Neuronal stem cell (in vitro differentiated cells): ENCODE measurements at regions not wholly inside any gene's neighbourhood (a gene's known extent, or its start where the extent isn't known, plus 50 kb on each side); places are given as distances from the start of the nearest gene placed in this dataset.

Experiments
- DNase-seq: peaks from one replicate; pipeline ENCODE4 v3.0.0-alpha.2; 2013; ENCODE audit warnings: low spot score
- H2AFZ ChIP-seq: one replicate; pipeline ENCODE4 v1.6.1; 2013; ENCODE audit warnings: mild to moderate bottlenecking, low read length, inconsistent platforms
- H2AK5ac ChIP-seq: 2 replicates; pipeline ENCODE4 v1.6.1; 2013; ENCODE audit warnings: low read depth, mild to moderate bottlenecking, inconsistent platforms, low read length, moderate library complexity, mixed read lengths
- H2BK120ac ChIP-seq: 2 replicates; pipeline ENCODE4 v1.6.1; 2013; ENCODE audit warnings: low read depth, mild to moderate bottlenecking, inconsistent platforms, low read length, moderate library complexity, mixed read lengths
- H2BK12ac ChIP-seq: one replicate; pipeline ENCODE4 v1.6.1; 2013; ENCODE audit warnings: low read length, inconsistent platforms
- H2BK15ac ChIP-seq: 2 replicates; pipeline ENCODE4 v1.6.1; 2013; ENCODE audit warnings: mild to moderate bottlenecking, low read length, inconsistent platforms, mixed read lengths
- H2BK5ac ChIP-seq: one replicate; pipeline ENCODE4 v1.6.1; 2013; ENCODE audit warnings: inconsistent platforms, mild to moderate bottlenecking, low read length, moderate library complexity
- H3K14ac ChIP-seq: one replicate; pipeline ENCODE4 v1.6.1; 2013; ENCODE audit warnings: low read length, inconsistent platforms
- H3K18ac ChIP-seq: 2 replicates; pipeline ENCODE4 v1.6.1; 2013; ENCODE audit warnings: low read length, inconsistent platforms
- H3K23ac ChIP-seq: 2 replicates; pipeline ENCODE4 v1.6.1; 2013; ENCODE audit warnings: low read depth, mild to moderate bottlenecking, mixed read lengths, low read length, inconsistent platforms; ENCODE audit not compliant: poor library complexity
- H3K27ac ChIP-seq: replicated peaks from 3 replicates; pipeline ENCODE4 v1.5.1; 2013; ENCODE audit warnings: low read length, inconsistent platforms
- H3K27me3 ChIP-seq, 3 experiments: 2 replicates each; pipeline ENCODE4 v1.6.1; 2013; ENCODE audit warnings: low read length in 3 of 3, mild to moderate bottlenecking in 2 of 3, inconsistent platforms in 1 of 3, low read depth in 1 of 3, mixed read lengths in 1 of 3, moderate library complexity in 1 of 3; ENCODE audit not compliant: control insufficient read depth in 3 of 3, insufficient read depth in 3 of 3
- H3K36me3 ChIP-seq, 2 donors: replicated peaks in 1 of 2; 2 replicates each; pipeline ENCODE4 v1.6.1; 2013; ENCODE audit warnings: low read length in 2 of 2; ENCODE audit not compliant: control insufficient read depth in 2 of 2, insufficient read depth in 2 of 2
- H3K4ac ChIP-seq: 2 replicates; pipeline ENCODE4 v1.6.1; 2013; ENCODE audit warnings: inconsistent platforms, mild to moderate bottlenecking, low read length, moderate library complexity
- H3K4me1 ChIP-seq, 2 donors: 1 replicate in 1 of 2; 2 replicates in 1 of 2; pipeline ENCODE4 v1.6.1; 2013; ENCODE audit warnings: low read length in 2 of 2, low read depth in 1 of 2; ENCODE audit not compliant: control insufficient read depth in 2 of 2, insufficient read depth in 1 of 2
- H3K4me2 ChIP-seq: one replicate; pipeline ENCODE4 v1.6.1; 2013; ENCODE audit warnings: mild to moderate bottlenecking, low read length, inconsistent platforms; ENCODE audit not compliant: insufficient read depth, poor library complexity, severe bottlenecking
- H3K4me3 ChIP-seq, 2 donors: 2 replicates each; pipeline ENCODE4 v1.5.1; 2013; ENCODE audit warnings: low read length in 2 of 2, mild to moderate bottlenecking in 2 of 2, inconsistent platforms in 1 of 2, moderate library complexity in 1 of 2
- H3K79me1 ChIP-seq: one replicate; pipeline ENCODE4 v1.6.1; 2013; ENCODE audit warnings: low read depth, mild to moderate bottlenecking, inconsistent platforms, low read length, moderate library complexity
- H3K9ac ChIP-seq: one replicate; pipeline ENCODE4 v1.6.1; 2013; ENCODE audit warnings: mild to moderate bottlenecking, low read depth, low read length, inconsistent platforms; ENCODE audit not compliant: poor library complexity
- H3K9me3 ChIP-seq, 2 donors: replicated peaks in 1 of 2; 2 replicates each; pipeline versions ENCODE3 to v1.6.1; 2013; ENCODE audit warnings: low read length in 2 of 2, mild to moderate bottlenecking in 2 of 2, inconsistent platforms in 1 of 2, low read depth in 1 of 2, mixed read lengths in 1 of 2, moderate library complexity in 1 of 2; ENCODE audit not compliant: control insufficient read depth in 2 of 2, insufficient read depth in 1 of 2
- H4K8ac ChIP-seq: one replicate; pipeline ENCODE4 v1.6.1; 2013; ENCODE audit warnings: low read depth, mild to moderate bottlenecking, inconsistent platforms, low read length, moderate library complexity
- H4K91ac ChIP-seq: one replicate; pipeline ENCODE4 v1.6.1; 2013; ENCODE audit warnings: low read length, low read depth, mild to moderate bottlenecking, inconsistent platforms; ENCODE audit not compliant: poor library complexity
- WGBS, 2 donors: extraction: QIAGEN DNeasy Blood & Tissue Kit; methylation state at CpG; one replicate each; pipeline ENCODE4 v1.1.7; 2013; ENCODE audit warnings: missing lambda C conversion rate in 2 of 2, mixed read lengths in 1 of 2; ENCODE audit not compliant: insufficient read length in 2 of 2, insufficient replicate concordance in 1 of 2; ENCODE audit errors: extremely low coverage in 2 of 2; 5-methylcytosine and 5-hydroxymethylcytosine counted together

DNA sequence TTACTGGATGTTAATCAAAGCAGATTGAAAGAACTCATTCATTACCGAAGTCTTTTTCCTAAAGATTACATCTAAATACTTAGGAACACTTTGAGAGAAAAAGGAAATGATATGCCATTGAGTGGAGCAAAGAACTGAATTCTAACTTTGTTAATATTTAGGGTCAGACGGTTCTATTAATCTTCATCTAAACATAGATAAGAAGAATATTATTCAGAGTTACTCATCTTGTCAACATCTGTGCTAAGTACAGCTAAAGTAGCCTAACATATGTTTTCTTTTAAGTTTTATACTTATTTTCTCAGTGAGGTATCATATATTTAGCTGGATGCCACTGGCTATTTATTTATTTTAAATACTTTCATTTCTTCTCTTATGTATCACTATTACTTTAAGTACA, 1763.7 kb downstream of the EFNA5 start:
- Histone ChIP-seq H3K9ac (no peak overlapping the region), H3K27me3 (no peaks in the 10 kb centered on the region), H2BK120ac (no peak overlapping the region), H3K9me3 (no peaks in the 10 kb centered on the region), H3K4ac (no peak overlapping the region), H2AK5ac (no peak overlapping the region), H3K18ac (no peak overlapping the region), H4K8ac (no peak overlapping the region), H3K14ac (no peak overlapping the region), H2BK15ac (no peak overlapping the region), H3K27ac (no peak overlapping the region), H4K91ac (no peak overlapping the region), H3K23ac (no peak overlapping the region), H3K4me3 (no peak overlapping the region), H2BK12ac (no peak overlapping the region), H2AFZ (no peak overlapping the region), H3K79me1 (no peaks in the 10 kb centered on the region), H3K4me1 (no peaks in the 10 kb centered on the region), H2BK5ac (no peak overlapping the region), H3K4me2 (no peak overlapping the region), H3K36me3 (no peaks in the 10 kb centered on the region)
- WGBS, 2 donors: no CpG with 5 or more reads among the region's 2 CpGs
- no peak for DNase-seq

DNA sequence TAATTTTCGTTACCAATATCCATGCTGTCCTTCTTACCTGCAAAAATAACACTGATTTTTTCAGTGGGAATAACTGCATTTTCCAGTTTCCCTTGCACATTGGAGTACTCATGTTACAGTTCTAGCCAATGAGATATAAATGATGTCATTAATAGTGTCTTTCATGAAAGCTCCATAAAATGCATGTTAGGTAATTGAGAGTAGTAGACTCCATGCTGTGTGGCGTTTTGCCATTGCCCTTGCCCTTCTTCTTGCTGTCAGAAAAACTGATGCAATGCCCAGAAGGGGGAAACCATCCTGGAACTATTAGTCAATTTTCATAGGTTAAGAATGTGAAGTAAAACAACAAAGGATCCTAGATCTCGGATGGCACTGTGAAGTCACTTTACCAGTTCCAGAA, 1765.3 kb downstream of the EFNA5 start:
- no peaks in the 10 kb centered on the region for H3K79me1 ChIP-seq
- DNase-seq: no peak
- no peaks in the 10 kb centered on the region for H3K9me3 ChIP-seq
- no peak overlapping the region for H2BK15ac ChIP-seq
- H2AK5ac ChIP-seq: no peak overlapping the region
- H3K4me2 ChIP-seq: no peak overlapping the region
- H3K9ac ChIP-seq: no peak overlapping the region
- no peak overlapping the region for H4K8ac ChIP-seq
- H3K4me3 ChIP-seq: no peak overlapping the region
- H2BK5ac ChIP-seq: no peak overlapping the region
- no CpG with 5 or more reads among the region's 3 CpGs for WGBS, 2 donors
- no peak overlapping the region for H2BK12ac ChIP-seq
- H4K91ac ChIP-seq: no peak overlapping the region
- no peak overlapping the region for H2AFZ ChIP-seq
- H3K27ac ChIP-seq: no peak overlapping the region
- no peak overlapping the region for H3K14ac ChIP-seq
- H3K4me1 ChIP-seq: no peaks in the 10 kb centered on the region
- H3K27me3 ChIP-seq: no peaks in the 10 kb centered on the region
- no peak overlapping the region for H3K23ac ChIP-seq
- no peak overlapping the region for H3K18ac ChIP-seq
- no peak overlapping the region for H3K4ac ChIP-seq
- no peaks in the 10 kb centered on the region for H3K36me3 ChIP-seq
- no peak overlapping the region for H2BK120ac ChIP-seq

DNA sequence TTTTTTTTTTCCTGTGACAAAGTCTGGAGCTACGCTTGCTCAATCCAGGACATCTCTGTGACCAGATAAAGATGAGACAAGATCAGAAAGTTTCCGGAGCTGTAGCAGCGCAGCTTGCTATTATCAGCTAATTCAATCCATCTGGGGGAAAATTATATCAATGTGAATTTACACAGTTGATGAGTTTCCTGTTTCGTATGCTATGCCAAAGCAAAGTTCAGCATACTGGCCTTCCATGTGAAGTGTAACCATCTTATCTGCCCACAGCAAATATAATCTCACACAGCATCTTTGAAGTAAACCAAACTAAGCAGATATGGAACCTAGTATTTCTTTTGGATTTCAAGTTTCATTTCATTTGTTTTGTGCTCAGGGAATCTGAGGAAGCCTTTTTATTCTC, 1767.7 kb downstream of the EFNA5 start:
- H3K36me3 ChIP-seq: no peaks in the 10 kb centered on the region
- H3K4me2 ChIP-seq: no peak overlapping the region
- no peak overlapping the region for H3K4me3 ChIP-seq
- H4K91ac ChIP-seq: no peak overlapping the region
- H3K4ac ChIP-seq: no peak overlapping the region
- H3K9me3 ChIP-seq: no peaks in the 10 kb centered on the region
- H2BK15ac ChIP-seq: no peak overlapping the region
- H3K27ac ChIP-seq: no peak overlapping the region
- no peak overlapping the region for H3K14ac ChIP-seq
- no peak overlapping the region for H3K9ac ChIP-seq
- no peak overlapping the region for H2BK5ac ChIP-seq
- no peak overlapping the region for H3K23ac ChIP-seq
- no peak overlapping the region for H2BK120ac ChIP-seq
- DNase-seq: no peak
- H4K8ac ChIP-seq: no peak overlapping the region
- no peaks in the 10 kb centered on the region for H3K79me1 ChIP-seq
- H2AK5ac ChIP-seq: no peak overlapping the region
- H3K18ac ChIP-seq: no peak overlapping the region
- no CpG with 5 or more reads among the region's 4 CpGs for WGBS, 2 donors
- H3K4me1 ChIP-seq: no peaks in the 10 kb centered on the region
- no peak overlapping the region for H2BK12ac ChIP-seq
- H2AFZ ChIP-seq: no peak overlapping the region
- H3K27me3 ChIP-seq: no peaks in the 10 kb centered on the region

DNA sequence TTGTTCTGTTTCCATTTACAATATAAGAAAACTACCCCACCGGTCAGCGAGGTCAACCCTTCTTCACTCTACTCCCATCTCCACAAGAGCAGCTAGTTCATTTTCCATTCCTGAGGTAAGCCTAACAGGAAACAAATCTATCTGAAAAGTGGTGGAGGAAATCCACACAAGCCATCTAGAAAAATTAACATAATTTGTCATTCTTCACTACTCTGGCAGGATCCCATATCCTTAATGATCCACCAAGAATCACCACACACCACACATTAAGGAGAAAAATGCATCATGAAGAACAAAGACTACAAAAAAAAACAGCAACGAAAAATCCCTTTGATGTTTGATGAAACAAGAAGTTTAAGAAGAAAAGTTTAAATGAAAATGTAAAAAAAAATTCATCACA, 1771.0 kb downstream of the EFNA5 start:
- Histone ChIP-seq H3K4ac (no peak overlapping the region), H3K4me3 (no peak overlapping the region), H3K14ac (no peak overlapping the region), H3K4me1 (no peaks in the 10 kb centered on the region), H3K23ac (no peak overlapping the region), H2BK5ac (no peak overlapping the region), H3K9me3 (no peaks in the 10 kb centered on the region), H3K27ac (no peak overlapping the region), H3K18ac (no peak overlapping the region), H3K36me3 (no peaks in the 10 kb centered on the region), H3K27me3 (no peaks in the 10 kb centered on the region), H3K4me2 (no peak overlapping the region), H2BK120ac (no peak overlapping the region), H4K8ac (no peak overlapping the region), H3K79me1 (no peaks in the 10 kb centered on the region), H4K91ac (no peak overlapping the region), H2AFZ (no peak overlapping the region), H2BK15ac (no peak overlapping the region), H2AK5ac (no peak overlapping the region), H2BK12ac (no peak overlapping the region), H3K9ac (no peak overlapping the region)
- no peak for DNase-seq
- WGBS, 2 donors: no CpG with 5 or more reads among the region's 3 CpGs
